NCI-H345 treated with DMSO at 0.1 percent for 48 hours (cell line): ENCODE measurements at regions not wholly inside any gene's neighbourhood (a gene's known extent, or its start where the extent isn't known, plus 50 kb on each side); places are given as distances from the start of the nearest gene placed in this dataset.

Experiments
- DNase-seq: peaks from one replicate; lab custom pipeline; 2025; ENCODE audit not compliant: unreplicated experiment; lab: John Stamatoyannopoulos, UW

GRCh38 chr10:29141761-29142160, 147.1 kb upstream of the LYZL1 start:
- no peak for DNase-seq

GRCh38 chr10:29142516-29143314, 146.2 kb upstream of the LYZL1 start:
- no peak for DNase-seq

DNA sequence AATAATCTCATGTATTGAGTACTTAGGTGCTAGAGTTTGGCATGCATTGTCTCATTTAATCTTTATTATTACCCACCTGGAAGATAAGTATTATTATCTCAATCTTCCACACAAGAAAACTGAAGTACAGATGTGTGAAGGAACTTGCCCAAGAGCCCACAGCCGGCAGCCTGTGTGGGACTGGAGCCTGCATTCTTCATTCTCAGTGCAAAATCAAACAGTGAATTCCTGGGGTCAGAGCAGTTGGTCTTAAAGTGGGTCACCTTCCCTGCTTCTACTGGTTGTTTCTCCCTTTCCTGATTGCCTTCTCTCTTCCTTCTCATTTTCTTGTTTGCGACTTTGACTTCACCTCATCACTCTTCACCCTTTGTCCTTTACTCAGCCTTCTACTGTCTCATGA, 144.7 kb upstream of the LYZL1 start:
- DNase-seq = no peak

DNA sequence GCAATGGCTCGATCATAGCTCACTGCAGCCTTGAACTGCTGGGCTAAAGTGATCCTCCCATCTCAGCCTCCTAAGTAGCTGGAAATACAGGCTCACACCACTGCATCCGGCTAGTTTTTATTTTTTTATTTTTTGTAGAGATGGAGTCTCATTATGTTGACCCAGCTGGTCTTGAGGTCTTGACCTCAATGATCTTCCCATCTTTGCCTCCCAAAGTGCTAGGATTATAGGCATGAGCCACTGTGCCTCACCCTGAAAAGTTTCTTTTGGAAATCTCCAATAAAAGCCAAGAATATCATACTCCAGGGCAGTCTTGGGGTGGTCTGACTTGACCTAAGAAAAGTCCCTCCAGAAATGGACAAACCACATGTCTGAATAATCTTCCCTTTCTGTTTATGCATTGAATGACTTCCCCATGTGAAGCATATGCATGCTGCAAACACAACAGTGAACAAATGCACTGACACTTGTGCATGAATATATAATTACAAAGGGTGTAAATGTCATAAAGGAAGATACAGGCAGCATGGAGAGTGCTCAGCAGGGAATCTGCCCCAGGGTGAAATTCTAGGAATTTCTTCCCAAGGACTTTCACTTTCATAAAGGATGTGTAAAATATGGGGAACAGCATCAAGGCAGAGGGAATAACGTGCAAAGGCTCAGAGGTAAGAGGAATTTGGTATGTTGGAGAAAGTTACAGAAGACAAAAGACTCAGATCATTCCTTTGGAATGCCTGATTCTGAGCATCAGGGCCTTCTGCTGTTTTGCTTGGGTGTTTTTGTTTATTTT, 142.4 kb upstream of the LYZL1 start:
- no peak for DNase-seq

DNA sequence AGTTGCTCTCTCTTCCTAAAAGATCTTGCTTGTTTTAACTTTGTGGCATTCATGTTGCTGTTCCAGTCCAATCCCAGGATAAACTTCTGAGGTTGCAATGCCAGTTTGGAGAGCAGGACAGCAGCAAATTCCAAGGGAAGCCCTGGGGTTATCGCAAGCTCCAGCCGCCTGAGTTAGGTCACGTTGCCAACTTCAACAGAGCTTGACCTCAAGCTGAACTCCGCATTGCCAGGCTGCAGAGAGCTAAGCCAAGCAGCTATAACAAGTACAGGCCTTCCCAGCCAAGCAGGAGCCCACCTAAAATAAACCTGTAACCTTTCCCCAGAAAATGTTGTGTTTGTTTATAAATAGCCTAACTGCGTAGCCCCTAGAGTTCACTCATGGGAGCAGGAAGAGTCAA, 138.9 kb upstream of the LYZL1 start:
- no peak for DNase-seq

DNA sequence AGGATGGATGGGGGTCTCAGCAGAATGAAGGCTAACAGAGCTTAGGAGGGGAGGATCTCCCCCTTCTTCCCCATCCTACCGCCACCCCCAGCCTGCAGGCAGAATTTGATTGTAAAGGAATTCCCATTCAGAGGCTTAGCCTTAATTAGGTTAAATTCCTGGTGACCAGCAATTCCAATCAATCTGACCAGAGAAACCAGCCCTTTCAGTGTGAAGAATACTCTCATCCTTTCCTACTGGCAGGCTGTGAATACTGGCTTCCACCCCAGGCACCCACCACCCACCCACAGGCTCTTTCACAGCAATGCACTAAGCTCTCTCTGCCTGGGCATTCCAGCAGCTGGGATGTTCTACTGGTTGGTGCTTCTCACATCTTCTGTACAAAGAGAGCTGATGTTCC, 137.9 kb upstream of the LYZL1 start:
- DNase-seq = no peak

DNA sequence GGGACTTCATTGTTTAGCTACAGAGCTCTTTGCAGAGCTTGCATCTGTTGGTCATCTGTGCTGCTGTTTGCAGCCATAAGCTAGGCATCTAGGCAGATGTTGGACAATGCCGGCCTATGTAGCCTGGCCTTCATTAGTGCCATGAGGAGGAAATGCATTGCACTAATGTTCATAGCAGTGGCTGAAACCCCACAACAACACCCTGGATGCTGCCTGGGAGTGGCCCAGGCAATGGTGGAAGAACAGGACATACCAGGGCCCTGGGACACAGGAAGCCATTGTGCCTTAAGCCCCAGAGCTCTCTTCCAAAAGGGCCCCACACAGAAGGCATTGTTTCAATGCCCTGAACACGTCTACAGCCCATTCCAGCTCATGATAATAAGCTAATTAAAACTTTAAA, 131.5 kb upstream of the LYZL1 start:
- DNase-seq = no peak

DNA sequence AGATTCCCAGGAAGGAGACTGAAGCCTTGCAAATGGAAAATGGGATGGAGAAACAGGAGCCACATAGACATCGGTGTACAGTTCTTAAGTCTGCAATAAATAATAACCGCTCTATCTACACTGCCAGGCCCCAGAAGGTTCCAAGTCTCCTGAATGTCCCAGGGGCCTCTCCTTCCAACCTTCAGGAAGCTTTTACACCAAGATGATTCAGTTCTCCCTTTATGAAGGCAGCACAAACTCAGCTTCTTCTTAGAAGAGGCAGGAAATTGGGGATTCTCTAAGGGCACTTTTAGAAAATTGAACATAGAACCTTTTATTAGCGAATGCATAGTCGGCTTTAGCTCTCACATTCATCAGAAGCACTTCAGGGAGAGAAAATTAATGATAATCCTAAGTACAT, 130.8 kb upstream of the LYZL1 start:
- DNase-seq = no peak

DNA sequence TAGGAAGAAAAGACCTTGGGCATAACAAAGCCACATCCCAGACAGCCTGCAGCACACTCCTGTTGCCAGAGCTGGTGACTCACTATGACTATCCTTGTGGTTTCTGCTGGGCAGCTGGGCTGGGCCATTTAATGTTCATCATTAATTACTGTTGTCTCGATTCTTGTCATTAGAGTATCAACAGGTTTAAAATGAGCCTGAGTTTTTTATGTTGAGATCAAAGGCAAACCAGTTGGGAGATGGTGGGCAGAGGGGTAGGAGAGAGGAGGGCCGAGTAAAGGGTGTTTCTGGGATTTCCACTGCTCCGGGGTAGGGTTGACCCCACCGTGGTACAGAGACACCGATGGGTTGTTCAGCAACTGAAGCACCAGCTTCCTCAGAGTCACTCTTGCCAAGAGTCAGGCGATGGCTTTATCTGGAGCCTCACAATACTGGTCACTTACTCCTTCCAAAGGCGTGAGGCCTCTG, 128.7 kb upstream of the LYZL1 start:
- no peak for DNase-seq

DNA sequence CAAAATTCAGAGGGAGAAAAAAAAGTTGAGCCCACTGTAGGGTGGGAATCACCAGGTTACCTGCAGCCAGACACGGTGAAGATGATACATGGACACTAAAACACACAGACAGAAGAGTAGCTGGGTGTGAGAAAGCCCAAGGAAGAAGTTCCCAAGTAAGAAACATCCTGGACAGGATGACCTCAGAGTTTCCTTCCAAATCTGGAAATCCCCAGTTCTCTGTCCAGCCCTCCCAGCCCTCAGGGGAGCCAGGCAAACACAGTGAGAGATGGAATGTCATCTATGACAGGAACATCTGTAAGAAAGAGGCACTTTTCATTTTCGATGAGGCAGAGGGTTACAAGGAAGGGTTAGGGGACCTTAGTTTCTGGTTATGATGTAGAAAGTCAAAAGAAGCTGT, 125.1 kb upstream of the LYZL1 start:
- no peak for DNase-seq

GRCh38 chr10:29166713-29167112, 122.2 kb upstream of the LYZL1 start:
- no peak for DNase-seq

- DNase-seq = no peak
Observed at GRCh38 chr10:29169021-29169420, 119.8 kb upstream of the LYZL1 start.

DNA sequence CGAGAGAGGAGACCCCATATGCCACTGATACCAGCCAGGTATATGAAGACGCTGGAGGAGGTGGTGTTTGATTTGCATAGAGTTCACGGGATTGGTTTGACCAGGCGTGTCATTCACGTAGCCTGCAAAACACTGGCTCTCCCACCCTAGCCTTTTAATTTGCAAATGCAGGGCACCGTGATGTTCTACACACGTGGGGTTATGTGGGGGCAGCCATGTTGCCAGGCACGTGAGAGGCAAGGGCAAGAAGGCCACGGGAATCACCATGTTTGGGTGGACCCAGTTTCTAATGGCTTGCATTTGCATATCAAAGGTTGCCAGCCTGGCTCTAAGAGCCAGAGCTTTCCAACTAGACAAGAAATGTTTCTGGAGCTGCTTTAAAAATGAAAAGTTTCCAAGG, 117.2 kb upstream of the LYZL1 start:
- no peak for DNase-seq

DNA sequence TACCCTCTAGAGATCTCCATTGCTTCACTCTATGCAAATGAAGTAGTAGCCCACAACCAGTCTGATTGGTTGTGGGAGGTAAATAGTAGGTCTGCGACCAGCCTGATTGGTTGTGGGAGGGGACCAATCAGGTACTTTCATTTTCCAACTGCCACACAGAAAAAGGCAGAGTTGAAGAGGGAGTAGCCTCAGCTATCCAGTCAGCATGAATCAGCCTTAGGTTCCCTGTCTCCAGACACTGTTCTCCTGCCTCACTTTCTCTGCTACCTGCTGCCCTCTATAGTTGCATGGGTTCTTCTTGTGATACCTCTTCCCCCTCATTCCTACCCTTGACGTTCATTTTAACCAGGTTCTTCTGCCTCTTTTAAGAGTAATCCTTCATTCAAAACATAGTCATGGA, 114.5 kb upstream of the LYZL1 start:
- DNase-seq = no peak

DNA sequence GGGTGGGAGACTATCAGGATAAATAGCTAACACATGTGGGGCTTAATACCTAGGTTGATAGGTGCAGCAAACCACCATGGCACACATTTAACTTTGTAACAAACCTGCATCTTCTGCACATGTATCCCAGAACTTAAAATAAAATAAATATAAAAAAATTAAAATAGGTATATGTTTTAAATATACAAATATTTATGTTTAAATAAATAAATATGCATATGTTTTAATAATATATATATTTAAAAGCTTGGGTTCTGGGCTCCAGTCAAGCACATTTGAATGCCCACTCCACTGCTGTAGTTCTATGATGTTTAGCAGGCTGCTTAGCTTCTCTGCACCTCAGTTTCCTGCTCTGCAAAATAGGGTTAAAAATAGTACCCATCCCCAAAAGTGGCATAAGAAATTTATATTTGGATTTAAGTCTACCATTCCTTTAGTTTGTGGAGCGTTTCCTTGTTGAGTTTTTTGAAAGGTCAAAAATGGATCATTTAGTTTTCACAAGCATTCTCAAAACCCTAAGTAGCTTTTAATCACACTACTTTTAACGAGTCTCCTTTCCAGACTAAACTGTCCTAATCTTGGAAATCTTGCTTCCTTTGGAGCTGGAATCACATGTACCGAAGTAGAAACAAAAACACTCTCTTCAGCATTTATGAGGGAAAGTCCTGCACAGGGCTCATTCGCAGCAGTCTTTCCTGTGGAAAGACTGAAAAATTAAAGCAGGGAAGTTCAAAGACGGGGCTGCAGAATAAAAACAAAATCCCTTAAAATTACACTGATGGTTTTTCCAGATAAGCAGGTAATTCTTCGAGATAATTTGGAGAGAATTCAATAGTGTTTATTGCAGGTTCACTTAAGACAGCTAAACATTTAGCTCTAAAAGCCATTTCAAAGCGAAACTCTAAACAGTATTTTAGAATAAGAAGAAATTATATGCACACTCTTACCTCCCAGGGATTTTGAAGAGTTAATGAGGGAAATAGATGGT, 111.7 kb upstream of the LYZL1 start:
- DNase-seq = no peak

DNA sequence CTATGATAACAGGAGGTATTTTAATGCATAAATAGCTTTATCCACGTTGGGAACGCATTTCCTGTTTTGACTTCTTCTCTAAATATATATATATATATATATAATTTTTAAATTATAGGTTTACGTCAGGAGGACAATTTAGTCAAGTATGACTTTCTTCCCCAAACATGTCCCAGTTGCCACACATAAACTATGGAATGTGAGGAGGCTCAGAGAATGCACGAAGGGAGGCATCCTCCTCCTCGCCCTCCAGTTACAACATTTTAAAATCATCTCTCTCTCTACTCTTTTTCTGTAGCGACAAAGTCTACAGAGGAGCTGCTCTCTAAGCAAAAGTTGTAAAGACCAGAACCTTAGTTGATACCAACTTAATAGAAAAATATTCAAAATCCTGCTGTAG, 106.9 kb upstream of the LYZL1 start:
- DNase-seq = no peak

- DNase-seq = no peak
Observed at GRCh38 chr10:29183301-29183945, 105.4 kb upstream of the LYZL1 start.

DNA sequence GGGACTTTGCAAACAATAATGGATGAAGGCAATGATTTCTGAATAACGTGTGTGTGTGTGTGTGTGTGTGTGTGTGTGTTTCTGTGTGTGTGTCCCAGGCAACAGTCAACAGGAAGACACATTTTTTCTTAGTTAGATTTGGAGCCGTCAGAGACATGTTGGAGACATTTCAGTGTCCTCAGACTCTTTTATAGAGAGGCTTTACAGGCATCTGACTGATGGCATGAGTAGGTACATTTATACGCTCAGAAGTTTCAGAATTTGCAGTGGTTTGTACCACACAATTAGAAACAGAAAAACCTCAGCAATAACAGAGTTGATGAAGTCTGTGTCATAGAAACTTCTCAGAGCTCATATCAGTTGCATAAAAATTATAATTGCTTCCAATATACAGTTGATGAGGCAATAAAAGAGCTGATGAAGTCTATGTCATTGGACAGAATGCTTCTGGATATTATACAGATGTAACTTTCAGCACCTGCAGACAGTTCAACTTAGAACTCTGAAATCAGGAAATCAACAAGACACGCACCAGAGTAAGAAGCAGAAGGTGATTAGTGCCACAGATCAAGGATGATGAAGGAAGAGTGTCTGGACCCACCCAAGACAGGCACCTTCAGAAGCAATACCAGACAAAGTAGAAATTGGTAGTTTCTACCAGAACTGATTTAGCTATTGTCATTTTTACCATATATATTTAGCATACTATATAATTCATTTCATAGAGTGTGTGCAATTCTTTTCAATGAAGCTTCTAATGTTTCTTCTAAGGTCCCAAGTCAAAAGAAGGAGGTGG, 104.5 kb upstream of the LYZL1 start:
- DNase-seq = no peak

GRCh38 chr10:29185050-29185449, 103.8 kb upstream of the LYZL1 start:
- DNase-seq = no peak

GRCh38 chr10:29186221-29186620, 102.6 kb upstream of the LYZL1 start:
- no peak for DNase-seq
